ENCODE measurements at regions not wholly inside any gene's neighbourhood (a gene's known extent, or its start where the extent isn't known, plus 50 kb on each side); places are given as distances from the start of the nearest gene placed in this dataset.

DNA sequence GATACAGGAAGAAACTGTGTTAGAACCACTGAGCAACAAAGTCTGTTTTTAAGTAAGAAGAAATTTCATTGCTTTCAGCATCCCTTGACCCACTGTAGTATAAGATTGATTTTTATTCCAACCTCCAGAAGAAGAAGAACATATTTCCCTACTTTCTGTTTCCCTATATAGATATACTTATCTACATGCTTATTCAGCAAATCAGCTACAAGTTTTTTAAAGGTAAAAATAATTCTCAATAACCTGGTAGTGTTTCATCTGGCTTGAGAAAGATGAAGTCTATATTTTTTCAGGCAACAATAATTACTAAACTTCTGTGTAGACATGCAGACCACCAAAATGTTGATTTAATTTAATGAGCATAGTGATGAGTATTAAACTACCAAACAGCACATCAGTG is 201.0 kb downstream of the OSTF1 start (continued):
- TF ChIP-seq, protein P1, sequence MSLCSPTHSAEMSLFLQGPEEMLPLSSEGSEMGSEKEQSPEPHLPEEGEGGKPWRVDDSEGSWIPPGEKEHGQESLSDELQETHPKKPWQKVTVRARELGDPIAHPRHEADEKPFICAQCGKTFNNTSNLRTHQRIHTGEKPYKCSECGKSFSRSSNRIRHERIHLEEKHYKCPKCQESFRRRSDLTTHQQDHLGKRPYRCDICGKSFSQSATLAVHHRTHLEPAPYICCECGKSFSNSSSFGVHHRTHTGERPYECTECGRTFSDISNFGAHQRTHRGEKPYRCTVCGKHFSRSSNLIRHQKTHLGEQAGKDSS (CRISPR knock-in tag; IDR thresholded peaks at IDR 0.05; ENCODE audit: borderline replicate concordance, low read depth), result no peak
- TF ChIP-seq PLRG1 (conservative IDR thresholded peaks at IDR 0.05), result no peak
- no peak for TF ChIP-seq NR2C2 (CRISPR knock-in tag; IDR thresholded peaks at IDR 0.05; ENCODE audit: borderline replicate concordance)
- no peak for TF ChIP-seq NR2F6 (IDR thresholded peaks at IDR 0.05)
- no peak for TF ChIP-seq NR2F6 (CRISPR knock-in tag; IDR thresholded peaks at IDR 0.05)

DNA sequence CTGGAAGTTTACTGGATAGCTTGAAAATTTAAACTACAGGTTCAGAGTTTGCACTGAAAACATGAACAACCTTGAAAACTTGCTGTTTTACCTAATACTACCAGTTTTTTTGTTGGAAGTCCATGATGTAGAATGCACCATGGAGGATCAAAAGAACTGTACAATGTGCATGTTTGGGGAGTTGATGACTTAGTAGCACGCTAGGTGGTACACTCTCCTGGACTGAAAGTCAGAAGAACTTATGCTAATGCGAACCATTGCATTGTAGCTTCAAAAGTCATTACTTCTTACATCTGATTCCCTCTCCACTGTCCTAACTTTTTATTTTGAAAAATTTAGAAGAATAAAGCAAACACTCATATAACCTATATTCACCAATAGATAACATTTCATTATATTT is 211.0 kb downstream of the OSTF1 start:
- WGBS (ENCODE audit: low lambda C conversion rate), result 6% methylated on average over 2 of the region's 2 CpGs
- H3K79me2 ChIP-seq (ENCODE audit: insufficient read depth, low read length), result no peaks in the 10 kb centered on the region
- TF ChIP-seq FOXJ3 (CRISPR knock-in tag; IDR thresholded peaks at IDR 0.05; ENCODE audit: borderline replicate concordance) (no peak), PHF5A (CRISPR knock-in tag; IDR thresholded peaks at IDR 0.05; ENCODE audit: low read depth, unreplicated experiment) (no peak)
- TF ChIP-seq, protein P2, sequence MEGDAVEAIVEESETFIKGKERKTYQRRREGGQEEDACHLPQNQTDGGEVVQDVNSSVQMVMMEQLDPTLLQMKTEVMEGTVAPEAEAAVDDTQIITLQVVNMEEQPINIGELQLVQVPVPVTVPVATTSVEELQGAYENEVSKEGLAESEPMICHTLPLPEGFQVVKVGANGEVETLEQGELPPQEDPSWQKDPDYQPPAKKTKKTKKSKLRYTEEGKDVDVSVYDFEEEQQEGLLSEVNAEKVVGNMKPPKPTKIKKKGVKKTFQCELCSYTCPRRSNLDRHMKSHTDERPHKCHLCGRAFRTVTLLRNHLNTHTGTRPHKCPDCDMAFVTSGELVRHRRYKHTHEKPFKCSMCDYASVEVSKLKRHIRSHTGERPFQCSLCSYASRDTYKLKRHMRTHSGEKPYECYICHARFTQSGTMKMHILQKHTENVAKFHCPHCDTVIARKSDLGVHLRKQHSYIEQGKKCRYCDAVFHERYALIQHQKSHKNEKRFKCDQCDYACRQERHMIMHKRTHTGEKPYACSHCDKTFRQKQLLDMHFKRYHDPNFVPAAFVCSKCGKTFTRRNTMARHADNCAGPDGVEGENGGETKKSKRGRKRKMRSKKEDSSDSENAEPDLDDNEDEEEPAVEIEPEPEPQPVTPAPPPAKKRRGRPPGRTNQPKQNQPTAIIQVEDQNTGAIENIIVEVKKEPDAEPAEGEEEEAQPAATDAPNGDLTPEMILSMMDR (CRISPR knock-in tag; IDR thresholded peaks at IDR 0.05), result peak; percentile 51
- no peak overlapping the region for H3K4me2 ChIP-seq (ENCODE audit: low read depth, low read length)
- in situ Hi-C loops (cut with HindIII; ENCODE audit: extremely low pct_ligation_motif_present, low pct_unique_long_range_greater_than_20kb), result loop anchor here (25.0 kb wide), 1 partner anchor 538 kb away; no protein-coding TSS in a partner anchor
- peak; percentile 32 for DNase-seq (ENCODE audit: low spot score)
- H4K20me1 ChIP-seq (ENCODE audit: insufficient read depth, low read length), result no peaks in the 10 kb centered on the region
- no peaks in the 10 kb centered on the region for H3K36me3 ChIP-seq (replicated peaks in 1 of 2; ENCODE audit: control insufficient read depth in 1 of 2, insufficient read depth in 2 of 2, low read length in 2 of 2)
- H3K27ac ChIP-seq (ENCODE audit: extremely low read length, insufficient read depth, low read length), result no peak overlapping the region
- no peaks in the 10 kb centered on the region for H3K27me3 ChIP-seq (ENCODE audit: control insufficient read depth in 1 of 2, insufficient read depth in 2 of 2, low read length in 2 of 2)
- BruUV-seq (replicated peaks), result no TSS peak
- intact Hi-C loops (cut with micrococcal nuclease; ENCODE audit: unreplicated experiment), result no loop called here
- peak; percentile 52 for FAIRE-seq
- no peaks in the 10 kb centered on the region for H3K9me3 ChIP-seq (ENCODE audit: low read length)
- ChIA-PET CTCF (ENCODE audit: low intra/inter-chr PET ratio, low total read pairs) (no interaction called here), POLR2A (no interaction called here)
- no peak overlapping the region for H2AFZ ChIP-seq (ENCODE audit: low read length)
- no peak overlapping the region for H3K4me3 ChIP-seq (replicated peaks in 1 of 3; ENCODE audit: insufficient read depth in 1 of 3, low read depth in 2 of 3, low read length in 3 of 3)
- no peak overlapping the region for H3K9ac ChIP-seq (ENCODE audit: insufficient read depth, low read depth, low read length)
- peak; percentile 92 for ATAC-seq
- no peaks in the 10 kb centered on the region for H3K4me1 ChIP-seq (ENCODE audit: insufficient read depth, low read length)
